Epidermal melanocyte (primary cell): ENCODE measurements at regions not wholly inside any gene's neighbourhood (a gene's known extent, or its start where the extent isn't known, plus 50 kb on each side); places are given as distances from the start of the nearest gene placed in this dataset.

Experiments used
- DNase-seq: peaks from one replicate; pipeline ENCODE4 v3.0.0; 2011; ENCODE audit warnings: low spot score; ENCODE audit not compliant: insufficient read length

- DNase-seq, result no peak
Measured at GRCh38 chr16:13393816-13394215, 492.4 kb downstream of the SHISA9 start.

GRCh38 chr16:13394488-13394887, 493.1 kb downstream of the SHISA9 start:
- DNase-seq, result no peak

GRCh38 chr16:13397126-13397525, 495.7 kb downstream of the SHISA9 start:
- no peak for DNase-seq

- DNase-seq, result no peak
Measured at GRCh38 chr16:13401641-13402040, 500.2 kb downstream of the SHISA9 start.

- DNase-seq, result no peak
Measured at GRCh38 chr16:13402601-13403000, 501.2 kb downstream of the SHISA9 start.

GRCh38 chr16:13403326-13403725, 501.9 kb downstream of the SHISA9 start:
- no peak for DNase-seq

GRCh38 chr16:13414154-13414553, 505.8 kb upstream of the ERCC4 start:
- no peak for DNase-seq

GRCh38 chr16:13419589-13419988, 500.4 kb upstream of the ERCC4 start:
- no peak for DNase-seq

GRCh38 chr16:13421726-13422125, 498.2 kb upstream of the ERCC4 start:
- no peak for DNase-seq

GRCh38 chr16:13425836-13426235, 494.1 kb upstream of the ERCC4 start:
- DNase-seq, result no peak

GRCh38 chr16:13426269-13426668, 493.7 kb upstream of the ERCC4 start:
- DNase-seq, result no peak

GRCh38 chr16:13426736-13427135, 493.2 kb upstream of the ERCC4 start:
- no peak for DNase-seq

- no peak for DNase-seq
Measured at GRCh38 chr16:13427943-13428342, 492.0 kb upstream of the ERCC4 start.

- no peak for DNase-seq
Measured at GRCh38 chr16:13429416-13429815, 490.5 kb upstream of the ERCC4 start.

GRCh38 chr16:13435415-13435814, 484.5 kb upstream of the ERCC4 start:
- no peak for DNase-seq

- no peak for DNase-seq
Measured at GRCh38 chr16:13435873-13436474, 484.0 kb upstream of the ERCC4 start.

GRCh38 chr16:13436641-13437412, 483.1 kb upstream of the ERCC4 start:
- DNase-seq, result no peak

- DNase-seq, result no peak
Measured at GRCh38 chr16:13437413-13437795, 482.6 kb upstream of the ERCC4 start.

- no peak for DNase-seq
Measured at GRCh38 chr16:13438064-13438463, 481.9 kb upstream of the ERCC4 start.

GRCh38 chr16:13439766-13440165, 480.2 kb upstream of the ERCC4 start:
- DNase-seq, result no peak

- no peak for DNase-seq
Measured at GRCh38 chr16:13441675-13442074, 478.3 kb upstream of the ERCC4 start.

- DNase-seq, result no peak
Measured at GRCh38 chr16:13448346-13448745, 471.6 kb upstream of the ERCC4 start.

- DNase-seq, result no peak
Measured at GRCh38 chr16:13453325-13453724, 466.6 kb upstream of the ERCC4 start.
